ENCODE measurements at regions not wholly inside any gene's neighbourhood (a gene's known extent, or its start where the extent isn't known, plus 50 kb on each side); places are given as distances from the start of the nearest gene placed in this dataset.

GRCh38 chr4:29459926-29460325 is 1260.2 kb upstream of the PCDH7 start:
- TF ChIP-seq CTCF (IDR thresholded peaks at IDR 0.05; ENCODE audit: low read depth, low read length, poor library complexity, severe bottlenecking), result no peak
- no peak for TF ChIP-seq EZH2phosphoT487 (IDR thresholded peaks at IDR 0.05; ENCODE audit: borderline replicate concordance, low read length)

Data from DOHH2 (cell line).